ENCODE measurements at regions not wholly inside any gene's neighbourhood (a gene's known extent, or its start where the extent isn't known, plus 50 kb on each side); places are given as distances from the start of the nearest gene placed in this dataset.

- TF ChIP-seq, protein P1, sequence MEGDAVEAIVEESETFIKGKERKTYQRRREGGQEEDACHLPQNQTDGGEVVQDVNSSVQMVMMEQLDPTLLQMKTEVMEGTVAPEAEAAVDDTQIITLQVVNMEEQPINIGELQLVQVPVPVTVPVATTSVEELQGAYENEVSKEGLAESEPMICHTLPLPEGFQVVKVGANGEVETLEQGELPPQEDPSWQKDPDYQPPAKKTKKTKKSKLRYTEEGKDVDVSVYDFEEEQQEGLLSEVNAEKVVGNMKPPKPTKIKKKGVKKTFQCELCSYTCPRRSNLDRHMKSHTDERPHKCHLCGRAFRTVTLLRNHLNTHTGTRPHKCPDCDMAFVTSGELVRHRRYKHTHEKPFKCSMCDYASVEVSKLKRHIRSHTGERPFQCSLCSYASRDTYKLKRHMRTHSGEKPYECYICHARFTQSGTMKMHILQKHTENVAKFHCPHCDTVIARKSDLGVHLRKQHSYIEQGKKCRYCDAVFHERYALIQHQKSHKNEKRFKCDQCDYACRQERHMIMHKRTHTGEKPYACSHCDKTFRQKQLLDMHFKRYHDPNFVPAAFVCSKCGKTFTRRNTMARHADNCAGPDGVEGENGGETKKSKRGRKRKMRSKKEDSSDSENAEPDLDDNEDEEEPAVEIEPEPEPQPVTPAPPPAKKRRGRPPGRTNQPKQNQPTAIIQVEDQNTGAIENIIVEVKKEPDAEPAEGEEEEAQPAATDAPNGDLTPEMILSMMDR (IDR thresholded peaks at IDR 0.05), result no peak
- no peak for TF ChIP-seq POLR2A (IDR thresholded peaks at IDR 0.05)
These were observed 240.2 kb downstream of the SH3BP4 start for GRCh38 chr2:235191978-235192377.

Data from testis (tissue), 2 donors.